C4-2B (cell line): ENCODE measurements at regions not wholly inside any gene's neighbourhood (a gene's known extent, or its start where the extent isn't known, plus 50 kb on each side); places are given as distances from the start of the nearest gene placed in this dataset.

ENCODE experiments used
- ZFX ChIP-seq: fragments of 450-650 bp; IDR thresholded peaks from 2 replicates; pipeline ENCODE4 v1.6.1; 2017
- TF ChIP-seq, protein P1 (sequence below): fragments of 450-650 bp; conservative IDR thresholded peaks from 2 replicates; pipeline ENCODE4 v1.5.1; 2017; ENCODE audit warnings: mild to moderate bottlenecking

GRCh38 chrX:17986440-17986839, 125.3 kb upstream of the RAI2 start:
- TF ChIP-seq, protein P1, sequence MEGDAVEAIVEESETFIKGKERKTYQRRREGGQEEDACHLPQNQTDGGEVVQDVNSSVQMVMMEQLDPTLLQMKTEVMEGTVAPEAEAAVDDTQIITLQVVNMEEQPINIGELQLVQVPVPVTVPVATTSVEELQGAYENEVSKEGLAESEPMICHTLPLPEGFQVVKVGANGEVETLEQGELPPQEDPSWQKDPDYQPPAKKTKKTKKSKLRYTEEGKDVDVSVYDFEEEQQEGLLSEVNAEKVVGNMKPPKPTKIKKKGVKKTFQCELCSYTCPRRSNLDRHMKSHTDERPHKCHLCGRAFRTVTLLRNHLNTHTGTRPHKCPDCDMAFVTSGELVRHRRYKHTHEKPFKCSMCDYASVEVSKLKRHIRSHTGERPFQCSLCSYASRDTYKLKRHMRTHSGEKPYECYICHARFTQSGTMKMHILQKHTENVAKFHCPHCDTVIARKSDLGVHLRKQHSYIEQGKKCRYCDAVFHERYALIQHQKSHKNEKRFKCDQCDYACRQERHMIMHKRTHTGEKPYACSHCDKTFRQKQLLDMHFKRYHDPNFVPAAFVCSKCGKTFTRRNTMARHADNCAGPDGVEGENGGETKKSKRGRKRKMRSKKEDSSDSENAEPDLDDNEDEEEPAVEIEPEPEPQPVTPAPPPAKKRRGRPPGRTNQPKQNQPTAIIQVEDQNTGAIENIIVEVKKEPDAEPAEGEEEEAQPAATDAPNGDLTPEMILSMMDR: no peak
- no peak for TF ChIP-seq ZFX
